Superior temporal gyrus (tissue), 1 donor: ENCODE measurements at regions not wholly inside any gene's neighbourhood (a gene's known extent, or its start where the extent isn't known, plus 50 kb on each side); places are given as distances from the start of the nearest gene placed in this dataset.

Experiments used
- DNase-seq: peaks from one replicate; pipeline ENCODE4 v3.0.0-alpha.2; 2016; ENCODE audit errors: extremely low spot score

GRCh38 chr5:67475489-67475888, 278.9 kb upstream of the CD180 start:
- DNase-seq: no peak

GRCh38 chr5:67474597-67475238, 278.1 kb upstream of the CD180 start:
- no peak for DNase-seq

- DNase-seq: no peak
These were observed 270.5 kb upstream of the CD180 start for GRCh38 chr5:67467110-67467509.

- no peak for DNase-seq
These were observed 269.1 kb upstream of the CD180 start for GRCh38 chr5:67465537-67466207.

GRCh38 chr5:67462147-67462546, 265.5 kb upstream of the CD180 start:
- DNase-seq: no peak

GRCh38 chr5:67459253-67459652, 262.7 kb upstream of the CD180 start:
- DNase-seq: no peak

GRCh38 chr5:67455970-67456369, 259.4 kb upstream of the CD180 start:
- DNase-seq: no peak

- no peak for DNase-seq
These were observed 258.5 kb upstream of the CD180 start for GRCh38 chr5:67454957-67455561.

GRCh38 chr5:67453111-67453905, 256.7 kb upstream of the CD180 start:
- DNase-seq: no peak

- DNase-seq: no peak
These were observed 255.2 kb upstream of the CD180 start for GRCh38 chr5:67451640-67452279.

- DNase-seq: no peak
These were observed 251.1 kb upstream of the CD180 start for GRCh38 chr5:67447732-67448131.

GRCh38 chr5:67437905-67438845, 241.6 kb upstream of the CD180 start:
- DNase-seq: no peak

- no peak for DNase-seq
These were observed 238.4 kb upstream of the CD180 start for GRCh38 chr5:67435032-67435431.

- no peak for DNase-seq
These were observed 237.9 kb upstream of the CD180 start for GRCh38 chr5:67434466-67434865.

- DNase-seq: no peak
These were observed 236.0 kb upstream of the CD180 start for GRCh38 chr5:67432606-67433005.

- DNase-seq: no peak
These were observed 234.6 kb upstream of the CD180 start for GRCh38 chr5:67431191-67431590.

- DNase-seq: no peak
These were observed 231.3 kb upstream of the CD180 start for GRCh38 chr5:67427850-67428298.

- no peak for DNase-seq
These were observed 230.6 kb upstream of the CD180 start for GRCh38 chr5:67426961-67427849.

- DNase-seq: no peak
These were observed 228.9 kb upstream of the CD180 start for GRCh38 chr5:67425514-67425913.

GRCh38 chr5:67417839-67418238, 221.2 kb upstream of the CD180 start:
- no peak for DNase-seq
